GM18519 (cell line): ENCODE measurements at regions not wholly inside any gene's neighbourhood (a gene's known extent, or its start where the extent isn't known, plus 50 kb on each side); places are given as distances from the start of the nearest gene placed in this dataset.
"Not testable (repeated sequence)": the region's sequence is repeated elsewhere in the genome, so short reads cannot be mapped to it uniquely, and the experiment has no call there.

Source experiments
- ATAC-seq: cut with Tn5 transposase; IDR thresholded peaks from one replicate; pipeline ENCODE4 v1.9.1; 2021; ENCODE audit warnings: mild to moderate bottlenecking, moderate library complexity; ENCODE audit not compliant: unreplicated experiment, low FRiP score

DNA sequence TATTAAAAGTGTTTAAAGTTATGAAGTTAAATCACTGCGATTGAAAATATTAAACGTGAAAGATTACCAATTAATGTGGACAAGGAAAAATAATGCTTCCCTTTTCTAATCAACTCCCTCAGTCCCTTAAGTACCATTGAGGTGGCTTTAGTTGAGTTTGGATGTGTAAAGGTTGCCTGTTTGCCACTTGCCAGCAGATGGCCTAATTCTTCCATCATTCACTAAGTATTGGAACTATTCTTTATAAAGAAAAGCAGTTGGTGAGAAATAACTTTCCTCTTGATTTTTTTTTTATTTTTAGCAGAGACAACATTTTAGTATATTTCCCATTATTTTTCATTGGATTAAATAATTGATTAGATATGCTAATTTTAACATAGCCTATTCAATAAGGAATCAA lies 295.9 kb upstream of the TACR3 start:
- ATAC-seq, result no peak

DNA sequence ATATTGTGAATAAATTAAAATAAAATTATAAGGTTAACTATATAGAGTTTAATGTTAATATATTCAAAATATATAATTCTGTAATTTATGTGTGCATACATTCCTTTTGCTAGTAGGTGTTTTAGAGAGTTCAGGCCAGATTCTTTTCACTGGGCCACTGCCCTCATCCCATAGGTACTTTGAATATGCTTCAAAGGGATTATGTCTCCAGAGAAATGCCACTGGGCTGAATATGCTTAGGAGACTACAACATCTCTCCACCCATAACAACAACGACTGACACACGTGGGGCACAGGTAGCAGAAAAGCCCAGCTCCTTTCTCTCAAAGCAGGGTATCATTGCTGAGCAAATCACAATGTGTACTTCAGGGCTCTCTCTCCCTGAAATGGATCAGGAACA lies 290.9 kb upstream of the TACR3 start:
- no peak for ATAC-seq

DNA sequence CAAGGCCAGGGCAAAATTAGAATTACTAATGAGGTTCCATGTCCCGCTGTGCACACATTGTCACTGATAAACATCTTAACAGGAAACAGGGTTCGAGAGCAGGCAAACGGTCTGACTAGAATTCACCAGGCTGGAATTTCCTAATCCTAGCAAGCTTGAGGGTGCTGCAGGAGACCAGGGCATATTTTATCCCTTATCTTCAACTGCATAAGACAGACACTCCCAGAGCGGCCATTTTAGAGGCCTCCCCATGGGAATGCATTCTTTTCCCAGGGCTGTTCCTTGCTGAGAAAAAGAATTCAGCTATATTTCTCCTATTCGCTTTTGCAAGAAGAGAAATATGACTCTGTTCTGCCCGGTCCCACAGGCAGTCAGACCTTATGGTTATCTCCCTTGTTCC lies 282.5 kb upstream of the TACR3 start:
- not testable (repeated sequence) for ATAC-seq

DNA sequence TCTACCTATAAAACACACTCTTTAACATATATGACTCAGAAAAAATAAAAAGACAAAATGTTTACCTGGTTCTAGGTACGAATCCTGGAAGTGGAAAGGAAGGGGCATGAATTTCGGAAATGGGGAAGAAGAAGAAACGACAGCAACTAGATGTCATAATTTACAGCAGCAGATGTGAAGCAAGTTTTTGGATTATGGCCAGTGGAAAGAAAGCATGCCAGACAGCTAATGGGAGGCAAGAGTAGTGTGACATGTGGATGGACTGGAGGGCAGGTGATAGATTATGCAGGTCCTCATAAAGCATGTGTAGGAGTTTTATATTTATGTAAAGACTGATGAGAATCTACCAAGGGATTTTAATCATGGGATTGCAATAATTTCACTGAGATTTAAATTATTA lies 279.0 kb upstream of the TACR3 start:
- ATAC-seq, result no peak

DNA sequence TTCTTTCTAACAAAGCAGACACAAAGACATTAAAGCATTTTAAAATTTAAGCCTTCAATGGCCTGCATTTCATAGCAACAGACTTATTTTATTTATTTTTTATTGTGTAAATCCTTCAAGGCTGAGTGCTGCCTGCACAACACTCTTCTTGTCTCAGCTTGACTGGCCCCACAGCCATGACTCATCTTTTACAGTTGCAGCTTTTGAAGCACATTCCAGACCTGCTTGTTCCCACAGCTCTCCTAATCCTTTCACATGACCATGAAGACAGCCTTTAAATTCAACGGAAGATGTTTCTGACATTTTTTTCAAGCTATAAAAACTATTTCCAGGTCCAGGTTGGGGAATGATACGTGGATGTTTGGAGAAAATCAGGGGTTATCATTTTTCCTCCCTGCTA lies 276.9 kb upstream of the TACR3 start:
- ATAC-seq, result no peak

DNA sequence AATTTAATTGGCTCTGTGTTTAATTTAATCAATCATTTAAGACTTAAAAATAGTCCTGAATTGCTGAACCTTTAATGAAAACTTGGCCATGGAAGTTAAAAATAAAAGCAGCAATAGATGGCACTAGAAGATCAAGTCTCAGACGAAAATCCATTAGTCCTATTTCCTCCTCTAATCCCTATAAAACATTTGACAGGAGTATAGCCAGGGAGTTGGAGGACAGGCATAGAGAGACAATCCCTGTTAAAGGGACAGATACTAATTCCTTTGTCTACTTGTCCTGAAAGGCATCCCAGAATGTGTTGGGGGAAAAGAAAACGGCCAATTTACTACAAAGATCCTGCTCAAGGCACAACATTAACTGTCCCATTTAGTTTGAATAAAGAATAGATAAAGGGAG lies 276.3 kb upstream of the TACR3 start:
- no peak for ATAC-seq

DNA sequence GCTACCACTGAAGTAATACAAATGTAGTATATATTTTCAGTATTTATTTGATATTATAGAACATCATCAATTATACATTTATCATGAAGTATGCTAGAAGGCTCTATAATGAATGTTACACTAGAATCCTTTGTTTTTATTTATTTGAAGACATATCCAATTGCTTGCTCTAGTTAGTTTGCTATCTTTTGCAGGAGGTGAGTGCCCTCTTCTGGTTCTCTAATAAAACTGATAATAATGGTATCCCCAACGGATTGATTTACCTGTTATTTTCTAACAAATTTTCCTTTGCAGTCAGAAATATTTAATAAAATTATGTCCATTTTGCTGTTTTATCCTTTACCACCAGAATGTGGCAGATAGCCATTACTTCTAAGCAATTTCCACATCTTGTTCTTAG lies 274.3 kb upstream of the TACR3 start:
- ATAC-seq, result no peak

DNA sequence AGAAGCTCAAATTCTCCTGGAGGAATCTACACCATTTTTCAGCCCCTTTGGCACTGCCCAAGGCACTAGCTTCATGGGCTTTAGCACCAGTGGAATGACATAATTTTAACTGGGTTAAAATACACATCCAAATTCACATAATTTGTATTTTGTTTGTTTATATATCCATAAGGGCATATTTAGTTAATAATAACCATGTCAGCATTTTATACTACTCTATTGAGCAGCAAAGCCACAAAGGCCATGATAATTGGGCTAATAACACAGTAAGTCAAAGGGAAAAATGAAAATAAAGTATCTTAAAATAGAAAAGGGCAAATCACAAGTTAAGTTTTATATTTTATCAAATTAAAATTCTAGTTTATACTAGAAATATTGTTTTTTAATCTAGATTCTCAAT lies 262.7 kb upstream of the TACR3 start:
- ATAC-seq, result no peak

DNA sequence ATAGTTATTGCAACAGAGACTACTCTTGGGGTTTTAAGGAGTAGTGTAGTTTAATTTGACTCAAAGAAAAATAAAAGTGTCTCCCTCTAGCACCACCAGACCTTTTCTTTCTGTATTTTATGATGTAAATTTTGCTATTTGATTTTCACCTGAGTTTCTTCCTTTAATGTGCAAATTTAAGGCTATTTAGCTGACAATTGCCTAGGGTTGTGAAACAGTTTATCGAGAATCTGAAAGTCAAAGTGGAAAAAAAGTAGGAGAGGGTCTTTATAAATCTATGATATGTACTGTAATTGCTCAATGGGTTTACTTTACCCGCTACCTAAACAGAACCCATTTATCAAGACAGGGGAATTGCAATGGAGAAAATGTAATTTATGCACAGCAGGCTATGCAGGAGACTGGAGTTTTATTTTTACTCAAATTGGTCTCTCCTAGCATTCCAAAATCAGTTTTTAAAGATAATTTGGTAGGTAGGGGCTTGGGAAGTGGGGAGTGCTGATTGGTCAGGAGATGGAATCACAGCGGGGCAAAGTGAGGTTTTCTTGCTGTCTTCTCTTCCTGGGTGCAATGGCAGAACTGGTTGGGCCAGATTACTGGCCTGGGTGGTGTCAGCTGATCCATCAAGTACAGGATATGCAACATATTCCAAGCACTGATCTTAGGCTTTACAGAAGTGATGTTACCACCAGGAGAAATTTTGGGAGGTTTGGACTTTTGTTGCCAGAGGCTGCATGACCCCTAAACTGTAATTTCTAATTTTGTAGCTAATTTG lies 228.6 kb upstream of the TACR3 start:
- ATAC-seq, result no peak

DNA sequence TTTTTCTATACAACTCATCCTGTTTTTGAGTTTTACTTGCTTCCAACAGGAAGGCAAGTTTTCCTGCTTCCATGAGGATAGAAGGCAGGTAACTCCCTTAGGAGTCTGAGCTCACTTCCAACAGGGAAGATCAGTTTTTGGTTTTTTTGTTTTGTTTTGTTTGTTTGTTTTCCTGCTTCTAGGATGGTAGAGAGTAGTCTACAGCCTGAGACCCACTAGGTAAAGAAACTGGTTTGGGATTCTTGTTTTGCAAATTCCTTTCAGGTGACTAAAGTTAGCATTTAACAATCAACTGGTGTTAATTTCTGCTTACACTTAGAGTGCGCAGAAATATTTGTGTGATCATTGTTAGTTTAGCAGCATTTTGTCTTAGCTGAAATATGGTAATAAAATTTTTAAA lies 227.8 kb upstream of the TACR3 start:
- no peak for ATAC-seq

DNA sequence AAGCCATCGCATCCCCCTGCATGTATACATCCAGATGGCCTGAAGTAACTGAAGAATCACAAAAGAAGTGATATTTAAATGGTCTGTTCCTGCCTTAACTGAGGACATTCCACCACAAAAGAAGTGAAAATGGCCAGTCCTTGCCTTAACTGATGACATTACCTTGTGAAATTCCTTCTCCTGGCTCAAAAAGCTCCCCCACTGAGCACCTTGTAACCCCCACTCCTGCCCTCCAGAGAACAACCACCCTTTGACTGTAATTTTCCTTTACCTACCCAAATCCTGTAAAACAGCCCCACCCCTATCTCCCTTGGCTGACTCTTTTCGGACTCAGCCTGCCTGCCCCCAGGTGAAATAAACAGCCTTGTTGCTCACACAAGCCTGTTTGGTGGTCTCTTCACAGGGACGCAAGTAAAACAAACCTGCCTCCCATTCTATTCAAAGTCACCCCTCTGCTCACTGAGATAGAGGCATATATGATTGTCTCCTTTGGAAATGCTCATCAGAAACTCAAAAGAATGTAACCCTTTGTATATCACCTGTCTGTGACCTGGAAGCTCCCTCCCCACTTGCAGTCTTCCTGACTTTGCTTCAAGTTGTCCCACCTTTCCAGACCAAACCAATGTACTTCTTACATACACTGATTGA lies 227.0 kb upstream of the TACR3 start:
- not testable (repeated sequence) for ATAC-seq

DNA sequence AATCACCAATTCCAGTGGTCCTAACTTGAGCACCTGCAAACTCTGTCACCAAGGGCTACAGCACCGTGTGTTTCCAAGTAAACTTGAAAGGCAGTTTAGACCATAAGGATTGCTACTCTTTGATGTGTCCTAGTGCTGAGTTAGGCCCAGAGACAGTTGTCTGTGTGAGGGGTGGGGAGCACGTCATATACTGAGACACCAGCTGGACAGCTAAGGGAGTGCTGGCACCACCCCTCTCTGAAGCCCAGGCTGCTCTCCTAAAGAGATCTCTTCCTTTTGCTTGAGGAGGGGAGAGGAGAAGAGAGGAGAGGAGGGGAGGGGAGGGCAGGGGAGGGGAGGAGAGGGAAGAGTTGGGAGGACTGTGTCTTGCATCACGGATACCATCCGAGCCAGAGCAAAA lies 218.7 kb upstream of the TACR3 start:
- ATAC-seq, result no peak

DNA sequence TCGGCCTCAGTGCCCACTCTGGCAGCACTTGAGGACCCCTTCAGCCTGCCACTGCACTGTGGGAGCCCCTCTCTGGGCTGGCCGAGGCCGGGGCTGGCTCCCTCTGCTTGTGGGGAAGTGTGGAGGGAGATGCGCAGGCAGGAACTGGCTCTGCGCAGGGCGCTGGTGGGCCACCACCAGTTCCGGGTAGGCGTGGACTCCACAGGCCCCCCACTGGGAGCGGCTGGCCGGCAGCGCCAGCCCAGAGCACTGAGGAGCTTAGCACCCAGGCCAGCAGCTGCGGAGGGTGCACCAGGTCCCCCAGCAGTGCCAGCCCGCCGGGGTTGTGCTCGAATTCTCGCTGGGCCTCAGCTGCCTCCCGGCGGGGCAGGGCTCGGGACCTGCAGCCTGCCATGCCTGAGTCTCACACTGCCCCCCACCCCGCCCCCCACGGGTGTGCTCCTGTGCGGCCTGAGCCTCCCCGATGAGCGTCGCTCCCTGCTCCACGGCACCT lies 216.9 kb upstream of the TACR3 start:
- ATAC-seq, result no peak

DNA sequence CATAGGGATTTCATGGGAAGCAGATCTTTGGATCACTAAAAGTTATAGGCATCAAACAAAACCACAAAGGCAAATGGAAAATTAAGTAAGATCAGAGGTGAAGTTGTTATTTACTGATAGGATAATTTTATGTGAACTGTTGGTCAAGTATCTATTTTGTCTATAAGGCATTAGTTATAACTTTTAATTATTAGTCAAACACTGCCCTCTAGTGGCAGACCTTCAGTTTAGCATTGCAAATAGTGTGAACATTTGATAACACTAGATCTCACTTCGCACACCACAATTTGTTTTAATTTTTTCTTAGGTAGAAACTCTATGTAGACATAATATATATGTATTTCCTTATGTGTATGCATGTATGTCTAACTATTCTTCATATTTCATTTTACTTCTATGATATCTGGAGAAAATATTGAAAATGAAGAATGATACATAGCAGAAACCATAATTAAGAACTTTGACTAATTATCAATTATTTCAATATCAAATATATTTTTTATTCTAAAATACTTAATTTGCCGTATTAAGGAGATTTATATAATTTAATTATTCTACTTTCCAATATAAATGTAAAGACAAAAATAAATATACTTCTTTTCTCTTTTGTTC lies 214.5 kb upstream of the TACR3 start:
- ATAC-seq, result peak; percentile 85

DNA sequence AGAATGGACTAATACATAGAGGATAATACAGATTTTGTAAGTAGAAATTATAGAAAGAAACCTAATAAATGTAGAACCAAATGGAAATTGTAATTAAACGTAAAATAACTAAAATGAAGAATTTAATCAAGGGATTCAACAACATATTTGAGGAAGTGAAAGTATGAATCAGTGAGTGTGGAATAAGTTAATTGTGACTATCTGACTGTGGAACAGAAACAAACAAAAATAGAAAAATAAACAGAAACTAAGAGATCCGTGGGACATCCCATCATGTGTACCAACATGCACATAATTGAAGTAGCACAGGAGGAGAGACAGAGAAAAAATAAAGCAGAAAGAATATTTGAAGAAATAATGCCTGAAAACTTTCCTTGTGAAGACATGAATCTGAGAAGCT lies 208.6 kb upstream of the TACR3 start:
- ATAC-seq, result no peak

DNA sequence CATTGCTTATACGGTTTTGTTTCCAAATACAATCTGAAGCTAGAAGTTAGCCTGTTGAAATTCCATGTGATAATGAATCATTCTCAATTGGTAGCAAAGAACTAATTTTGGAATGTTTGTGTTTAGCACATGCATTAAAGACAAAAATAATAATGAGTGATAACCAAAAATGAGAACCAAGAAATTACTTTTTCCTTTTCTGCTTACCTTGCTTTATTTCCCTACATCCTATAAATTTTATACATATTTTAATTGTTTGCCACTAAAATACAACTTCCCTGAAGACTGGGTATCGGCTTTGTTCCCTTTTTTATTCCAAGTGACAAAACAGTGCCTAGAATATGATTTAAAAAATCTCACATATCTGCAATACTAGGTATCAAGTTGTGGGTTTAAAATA lies 203.8 kb upstream of the TACR3 start:
- ATAC-seq, result no peak

DNA sequence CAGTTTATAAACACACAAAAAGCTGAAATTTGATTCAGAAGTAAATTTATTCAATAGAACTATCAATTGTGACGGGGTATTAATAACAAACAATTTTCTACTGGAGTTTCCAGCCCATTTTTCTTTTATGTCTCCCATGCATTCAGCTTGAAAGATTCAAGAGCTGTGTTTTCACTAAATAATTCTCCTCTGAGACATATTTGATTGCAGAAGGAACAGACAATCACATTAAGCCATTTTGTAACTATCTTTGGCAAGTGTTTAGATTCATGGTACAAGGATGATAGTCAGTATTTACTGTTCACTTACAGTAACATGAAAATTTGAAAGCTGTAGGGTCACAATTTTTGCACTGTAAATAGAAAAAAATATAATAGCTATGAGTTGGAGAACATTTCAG lies 198.4 kb upstream of the TACR3 start:
- ATAC-seq, result no peak

DNA sequence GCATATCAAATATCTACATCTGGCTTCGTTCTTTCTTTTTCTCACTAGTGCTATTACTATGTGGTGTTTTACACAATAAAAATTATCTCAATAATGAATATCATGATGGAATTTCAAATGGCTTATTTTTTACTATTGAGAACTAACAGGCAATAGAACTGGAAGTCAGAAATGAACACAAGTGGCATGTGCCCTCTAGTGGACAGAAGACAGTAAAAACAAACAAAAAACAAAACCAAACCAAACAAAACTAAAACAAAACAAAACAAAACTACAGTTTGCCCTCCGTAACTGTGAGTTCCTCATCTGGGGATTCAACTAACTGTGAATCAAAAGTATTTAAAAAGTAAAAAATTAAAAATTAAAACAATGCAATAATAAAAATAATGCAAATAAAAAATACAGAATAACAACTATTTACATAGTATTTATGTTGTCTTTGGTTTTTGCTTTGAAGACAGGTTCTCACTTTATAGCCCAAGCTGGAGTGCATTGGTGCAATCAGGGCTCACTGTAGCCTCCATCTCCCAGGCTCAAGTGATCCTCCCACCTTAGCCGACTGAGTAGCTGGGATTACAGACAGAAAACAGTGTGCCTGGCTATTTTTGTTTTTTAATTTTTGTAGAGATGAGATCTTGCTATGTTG lies 195.6 kb upstream of the TACR3 start:
- peak; percentile 92 for ATAC-seq

DNA sequence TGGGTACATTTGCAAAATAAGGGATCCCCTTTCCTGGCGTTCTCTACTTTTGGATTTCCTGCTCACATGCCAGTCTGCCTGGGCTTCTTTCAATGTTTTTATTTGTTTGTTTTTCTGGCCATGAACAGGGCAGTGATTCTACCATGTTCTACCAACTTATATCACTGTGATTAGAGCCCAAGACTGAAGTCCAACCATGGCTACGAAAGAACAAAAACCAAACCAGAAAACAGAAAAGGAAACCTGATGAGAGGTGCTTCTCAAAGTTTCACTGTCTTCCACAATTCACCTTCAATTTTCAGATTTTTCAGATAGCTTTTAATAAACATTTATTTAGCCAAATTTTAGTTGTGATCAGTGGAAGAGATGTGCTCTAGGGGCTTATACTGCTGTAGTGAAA lies 187.6 kb upstream of the TACR3 start:
- no peak for ATAC-seq

DNA sequence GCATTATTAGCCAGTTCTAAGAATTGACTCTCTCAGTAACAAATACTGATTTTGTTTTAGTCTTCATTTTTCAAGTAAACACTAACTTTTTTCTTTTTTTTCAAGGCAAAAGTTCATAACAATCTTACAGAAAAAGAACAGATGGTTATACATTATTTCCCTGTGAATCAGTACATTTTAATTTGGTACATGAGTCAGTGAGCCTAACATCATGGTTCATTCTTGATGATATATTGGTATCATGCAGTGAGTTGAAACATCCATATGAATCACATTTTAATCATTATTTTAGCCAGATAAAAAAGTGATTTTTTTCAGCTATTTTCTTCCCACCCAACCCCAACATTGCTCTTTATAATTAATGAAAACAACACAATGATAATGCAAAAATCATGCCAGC lies 184.3 kb upstream of the TACR3 start:
- no peak for ATAC-seq

DNA sequence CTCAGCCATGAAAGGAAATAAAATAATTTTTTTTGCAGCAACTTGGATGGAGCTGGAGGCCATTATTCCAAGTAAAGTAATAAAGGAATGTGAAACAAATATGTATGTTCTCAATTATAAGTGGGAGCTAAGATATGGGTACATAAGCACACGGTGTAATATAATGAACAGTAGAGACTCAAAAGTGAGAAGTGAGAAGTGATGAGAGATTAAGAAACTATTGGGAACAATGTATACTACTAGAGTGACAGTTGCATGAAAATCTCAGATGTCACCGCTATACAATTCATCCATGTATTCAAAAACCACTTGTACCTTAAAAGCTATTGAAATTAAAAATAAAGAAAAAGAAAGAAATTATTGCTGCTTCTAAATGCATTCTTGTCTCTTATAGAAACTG lies 182.9 kb upstream of the TACR3 start:
- ATAC-seq, result no peak
